GM21737 (cell line): ENCODE measurements at regions not wholly inside any gene's neighbourhood (a gene's known extent, or its start where the extent isn't known, plus 50 kb on each side); places are given as distances from the start of the nearest gene placed in this dataset.

Experiments used
- ATAC-seq: cut with Tn5 transposase; IDR thresholded peaks from one replicate; pipeline ENCODE4 v1.9.1; 2021; ENCODE audit warnings: mild to moderate bottlenecking, moderate library complexity; ENCODE audit not compliant: unreplicated experiment

- ATAC-seq: no peak
Measured at GRCh38 chr1:221897321-221897721, 155.4 kb upstream of the DUSP10 start.

GRCh38 chr1:221892301-221892830 lies 150.5 kb upstream of the DUSP10 start:
- no peak for ATAC-seq

GRCh38 chr1:221891708-221892107 lies 149.8 kb upstream of the DUSP10 start:
- ATAC-seq: no peak

GRCh38 chr1:221888801-221889200 lies 146.9 kb upstream of the DUSP10 start:
- ATAC-seq: no peak

- ATAC-seq: no peak
Measured at GRCh38 chr1:221888218-221888617, 146.3 kb upstream of the DUSP10 start.

- ATAC-seq: no peak
Measured at GRCh38 chr1:221887758-221888157, 145.9 kb upstream of the DUSP10 start.

GRCh38 chr1:221887415-221887746 lies 145.5 kb upstream of the DUSP10 start:
- ATAC-seq: no peak

GRCh38 chr1:221886743-221887414 lies 145.0 kb upstream of the DUSP10 start:
- no peak for ATAC-seq

- no peak for ATAC-seq
Measured at GRCh38 chr1:221886311-221886710, 144.4 kb upstream of the DUSP10 start.

- no peak for ATAC-seq
Measured at GRCh38 chr1:221884821-221885220, 142.9 kb upstream of the DUSP10 start.

- ATAC-seq: no peak
Measured at GRCh38 chr1:221881805-221882581, 140.1 kb upstream of the DUSP10 start.

GRCh38 chr1:221880182-221880581 lies 138.3 kb upstream of the DUSP10 start:
- ATAC-seq: no peak

- peak; percentile 74 for ATAC-seq
Measured at GRCh38 chr1:221878134-221878533, 136.2 kb upstream of the DUSP10 start.

GRCh38 chr1:221877311-221877710 lies 135.4 kb upstream of the DUSP10 start:
- ATAC-seq: no peak

GRCh38 chr1:221875004-221875330 lies 133.1 kb upstream of the DUSP10 start:
- no peak for ATAC-seq

GRCh38 chr1:221874285-221875003 lies 132.6 kb upstream of the DUSP10 start:
- no peak for ATAC-seq

- ATAC-seq: no peak
Measured at GRCh38 chr1:221873673-221874072, 131.8 kb upstream of the DUSP10 start.

- no peak for ATAC-seq
Measured at GRCh38 chr1:221871056-221871455, 129.2 kb upstream of the DUSP10 start.

- no peak for ATAC-seq
Measured at GRCh38 chr1:221869779-221870178, 127.9 kb upstream of the DUSP10 start.

GRCh38 chr1:221868593-221869303 lies 126.9 kb upstream of the DUSP10 start:
- ATAC-seq: no peak

GRCh38 chr1:221867003-221867402 lies 125.1 kb upstream of the DUSP10 start:
- ATAC-seq: no peak
